SK-N-SH (cell line): ENCODE measurements at regions not wholly inside any gene's neighbourhood (a gene's known extent, or its start where the extent isn't known, plus 50 kb on each side); places are given as distances from the start of the nearest gene placed in this dataset.
A peak's percentile ranks its signal among the peaks of the same experiment; 100 is the strongest.

ENCODE experiments used
- CTCF ChIA-PET: fragments of 300-600, 350-600 bp; formaldehyde crosslinking; extraction: SDS; loops from one replicate; lab custom pipeline; 2021; lab: Yijun Ruan, JAX
- POLR2A ChIA-PET: fragments of 350-600 bp; sonication (Branson Sonifier 250); formaldehyde crosslinking; extraction: SDS; loops from one replicate; lab custom pipeline; 2020; ENCODE audit warnings: antibody characterized with exemption, inconsistent platforms; lab: Yijun Ruan, JAX
- DNase-seq: peaks from one replicate; pipeline ENCODE4 v3.0.0; 2012
- H2AFZ ChIP-seq: fragments of 200-600 bp; sonication (generic); 2 replicates; pipeline ENCODE4 v1.8.1; 2016; ENCODE audit warnings: antibody characterized with exemption, mild to moderate bottlenecking, low read depth
- H3F3A ChIP-seq: fragments of 200-600 bp; sonication (generic); replicated peaks from 2 replicates; pipeline ENCODE3; 2016; ENCODE audit warnings: antibody characterized with exemption, mild to moderate bottlenecking; ENCODE audit not compliant: insufficient read depth
- H3K27ac ChIP-seq, 2 experiments: fragments of 200-500 bp in 1 of 2; fragments of 200-600 bp in 1 of 2; sonication (Bioruptor generic) in 1 of 2; sonication (generic), shearing (Covaris generic) in 1 of 2; 2 replicates each; pipeline versions ENCODE4 v1.5.1 to v1.6.1; 2014 to 2016; ENCODE audit warnings: low read depth in 2 of 2, inconsistent platforms in 1 of 2, low read length in 1 of 2, mild to moderate bottlenecking in 1 of 2, mixed read lengths in 1 of 2
- H3K27me3 ChIP-seq: fragments of 200-600 bp; sonication (generic), shearing (Covaris generic); 2 replicates; pipeline ENCODE4 v1.6.1; 2016; ENCODE audit warnings: mixed run types; ENCODE audit not compliant: insufficient read depth
- H3K36me3 ChIP-seq, 2 experiments: fragments of 200-500 bp in 1 of 2; fragments of 200-600 bp in 1 of 2; sonication (Bioruptor generic) in 1 of 2; sonication (generic) in 1 of 2; replicated peaks in 1 of 2; 2 replicates each; pipeline versions ENCODE3 to v1.5.1; 2014 to 2016; ENCODE audit warnings: low read length in 1 of 2, mild to moderate bottlenecking in 1 of 2; ENCODE audit not compliant: insufficient read depth in 2 of 2, control insufficient read depth in 1 of 2
- H3K4me1 ChIP-seq, 2 experiments: fragments of 200-500 bp in 1 of 2; fragments of 200-600 bp in 1 of 2; sonication (Bioruptor generic) in 1 of 2; sonication (generic), shearing (Covaris generic) in 1 of 2; 2 replicates each; pipeline versions ENCODE4 v1.5.1 to v1.6.1; 2014 to 2016; ENCODE audit warnings: low read depth in 1 of 2, low read length in 1 of 2, mixed run types in 1 of 2; ENCODE audit not compliant: insufficient read depth in 2 of 2, control insufficient read depth in 1 of 2
- H3K4me2 ChIP-seq: fragments of 200-600 bp; sonication (generic), shearing (Covaris generic); 2 replicates; pipeline ENCODE4 v1.6.1; 2017; ENCODE audit warnings: mixed run types
- H3K4me3 ChIP-seq, 2 experiments: fragments of 200-500 bp in 1 of 2; fragments of 200-600 bp in 1 of 2; sonication (Bioruptor generic) in 1 of 2; sonication (generic), shearing (Covaris generic) in 1 of 2; 2 replicates each; pipeline versions ENCODE4 v1.5.1 to v1.8.1; 2014 to 2016; ENCODE audit warnings: low read depth in 2 of 2, inconsistent platforms in 1 of 2, low read length in 1 of 2, mild to moderate bottlenecking in 1 of 2, mixed read lengths in 1 of 2, moderate library complexity in 1 of 2
- H3K79me2 ChIP-seq: fragments of 200-600 bp; sonication (generic); 2 replicates; pipeline ENCODE4 v1.8.1; 2017; ENCODE audit warnings: mild to moderate bottlenecking; ENCODE audit not compliant: insufficient read depth
- H3K9ac ChIP-seq: fragments of 200-600 bp; sonication (generic); 2 replicates; pipeline ENCODE4 v1.6.1; 2017; ENCODE audit warnings: mixed run types
- H3K9me2 ChIP-seq: fragments of 200-600 bp; sonication (generic); 2 replicates; pipeline ENCODE4 v1.6.1; 2017; ENCODE audit warnings: mixed run types
- H3K9me3 ChIP-seq: fragments of 200-600 bp; sonication (generic); 2 replicates; pipeline ENCODE4 v1.6.1; 2017; ENCODE audit warnings: mixed run types, mild to moderate bottlenecking, moderate library complexity
- H4K20me1 ChIP-seq: fragments of 200-600 bp; sonication (generic); 2 replicates; pipeline ENCODE4 v1.6.1; 2017; ENCODE audit warnings: mild to moderate bottlenecking, mixed run types; ENCODE audit not compliant: insufficient read depth
- ELF1 ChIP-seq: IDR thresholded peaks from 2 replicates; pipeline ENCODE4 v1.4.0; 2012
- EP300 ChIP-seq, 2 experiments: IDR thresholded peaks; 2 replicates each; pipeline versions ENCODE4 v1.4.0 to v1.6.1; 2012; ENCODE audit warnings: borderline replicate concordance in 1 of 2, low read depth in 1 of 2, low read length in 1 of 2
- FOSL2 ChIP-seq: IDR thresholded peaks from 2 replicates; pipeline ENCODE4 v1.4.0; 2012; ENCODE audit warnings: low read depth, mild to moderate bottlenecking, moderate library complexity, borderline replicate concordance
- GABPA ChIP-seq: IDR thresholded peaks from 2 replicates; pipeline ENCODE4 v1.4.0; 2012; ENCODE audit warnings: low read depth, mild to moderate bottlenecking
- GATA2 ChIP-seq: sonication (generic); formaldehyde crosslinking; IDR thresholded peaks from 2 replicates; pipeline ENCODE4 v1.5.0; 2020; ENCODE audit warnings: mild to moderate bottlenecking, missing genetic modification reagents
- IRF3 ChIP-seq: fragments of 150-350 bp; IDR thresholded peaks from 2 replicates; pipeline ENCODE4 v1.6.1; 2016; ENCODE audit warnings: mild to moderate bottlenecking, low read depth, low read length
- JUND ChIP-seq: IDR thresholded peaks from 2 replicates; pipeline ENCODE4 v1.4.0; 2012
- NFIC ChIP-seq: IDR thresholded peaks from 2 replicates; pipeline ENCODE4 v1.4.0; 2012; ENCODE audit warnings: borderline replicate concordance
- POLR2AphosphoS5 ChIP-seq: IDR thresholded peaks from 2 replicates; pipeline ENCODE4 v1.6.1; 2012; ENCODE audit warnings: low read depth, low read length
- RAD21 ChIP-seq: IDR thresholded peaks from 2 replicates; pipeline ENCODE4 v1.6.1; 2012; ENCODE audit warnings: mild to moderate bottlenecking, low read length
- RXRA ChIP-seq: IDR thresholded peaks from 2 replicates; pipeline ENCODE4 v1.4.0; 2012; ENCODE audit warnings: low read depth, mild to moderate bottlenecking, borderline replicate concordance
- SMC3 ChIP-seq: IDR thresholded peaks from 2 replicates; pipeline ENCODE4 v1.6.1; 2012; ENCODE audit warnings: low read depth, low read length, improper control_type of control experiment
- TAF1 ChIP-seq: IDR thresholded peaks from 2 replicates; pipeline ENCODE4 v1.6.1; 2012; ENCODE audit warnings: low read depth, mild to moderate bottlenecking, low read length, moderate library complexity, borderline replicate concordance
- TEAD4 ChIP-seq: IDR thresholded peaks from 2 replicates; pipeline ENCODE4 v1.4.0; 2012; ENCODE audit warnings: mild to moderate bottlenecking, borderline replicate concordance; ENCODE audit not compliant: insufficient read depth
- YY1 ChIP-seq: IDR thresholded peaks from 2 replicates; pipeline ENCODE4 v1.4.0; 2012; ENCODE audit warnings: low read depth, mild to moderate bottlenecking
- WGBS: methylation state at CpG from one replicate; pipeline ENCODE4 v1.1.6; 2017; ENCODE audit warnings: low lambda C conversion rate; 5-methylcytosine and 5-hydroxymethylcytosine counted together
- TF ChIP-seq, protein P1 (sequence below): IDR thresholded peaks from 2 replicates; pipeline ENCODE4 v1.4.0; 2012; ENCODE audit warnings: low read depth, borderline replicate concordance
- TF ChIP-seq, protein P2 (sequence below): fragments of 200-600 bp; sonication (generic); IDR thresholded peaks from 2 replicates; pipeline ENCODE4 v1.6.1; 2017; ENCODE audit warnings: antibody characterized with exemption, mild to moderate bottlenecking, moderate library complexity
- TF ChIP-seq, protein P3 (sequence below): IDR thresholded peaks from 2 replicates; pipeline ENCODE4 v1.4.0; 2012; ENCODE audit warnings: low read depth, borderline replicate concordance

- no peaks in the 10 kb centered on the region for H3K27me3 ChIP-seq
- H3K4me3 ChIP-seq = no peak overlapping the region
- 80% methylated on average over 10 of the region's 10 CpGs for WGBS
- peaks cover 8 to 25% of the 10 kb centered on the region in 2 experiments; a peak in 3 of 4 replicates for H3K4me1 ChIP-seq
- no peaks in the 10 kb centered on the region for H3K36me3 ChIP-seq
- TF ChIP-seq, protein P1, sequence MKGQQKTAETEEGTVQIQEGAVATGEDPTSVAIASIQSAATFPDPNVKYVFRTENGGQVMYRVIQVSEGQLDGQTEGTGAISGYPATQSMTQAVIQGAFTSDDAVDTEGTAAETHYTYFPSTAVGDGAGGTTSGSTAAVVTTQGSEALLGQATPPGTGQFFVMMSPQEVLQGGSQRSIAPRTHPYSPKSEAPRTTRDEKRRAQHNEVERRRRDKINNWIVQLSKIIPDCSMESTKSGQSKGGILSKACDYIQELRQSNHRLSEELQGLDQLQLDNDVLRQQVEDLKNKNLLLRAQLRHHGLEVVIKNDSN = no peak
- TF ChIP-seq SMC3 = no peak
- TF ChIP-seq IRF3 = no peak
- TF ChIP-seq YY1 = no peak
- TF ChIP-seq GATA2 (CRISPR knock-in tag) = no peak
- TF ChIP-seq EP300 (IDR thresholded peaks at IDR 0.05; ENCODE audit: borderline replicate concordance in 1 of 2, low read depth in 1 of 2, low read length in 1 of 2) = no peak
- TF ChIP-seq ELF1 = no peak
- no peak for TF ChIP-seq RAD21
- TF ChIP-seq, protein P2, sequence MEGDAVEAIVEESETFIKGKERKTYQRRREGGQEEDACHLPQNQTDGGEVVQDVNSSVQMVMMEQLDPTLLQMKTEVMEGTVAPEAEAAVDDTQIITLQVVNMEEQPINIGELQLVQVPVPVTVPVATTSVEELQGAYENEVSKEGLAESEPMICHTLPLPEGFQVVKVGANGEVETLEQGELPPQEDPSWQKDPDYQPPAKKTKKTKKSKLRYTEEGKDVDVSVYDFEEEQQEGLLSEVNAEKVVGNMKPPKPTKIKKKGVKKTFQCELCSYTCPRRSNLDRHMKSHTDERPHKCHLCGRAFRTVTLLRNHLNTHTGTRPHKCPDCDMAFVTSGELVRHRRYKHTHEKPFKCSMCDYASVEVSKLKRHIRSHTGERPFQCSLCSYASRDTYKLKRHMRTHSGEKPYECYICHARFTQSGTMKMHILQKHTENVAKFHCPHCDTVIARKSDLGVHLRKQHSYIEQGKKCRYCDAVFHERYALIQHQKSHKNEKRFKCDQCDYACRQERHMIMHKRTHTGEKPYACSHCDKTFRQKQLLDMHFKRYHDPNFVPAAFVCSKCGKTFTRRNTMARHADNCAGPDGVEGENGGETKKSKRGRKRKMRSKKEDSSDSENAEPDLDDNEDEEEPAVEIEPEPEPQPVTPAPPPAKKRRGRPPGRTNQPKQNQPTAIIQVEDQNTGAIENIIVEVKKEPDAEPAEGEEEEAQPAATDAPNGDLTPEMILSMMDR = no peak
- TF ChIP-seq TEAD4 = no peak
- no peak for TF ChIP-seq POLR2AphosphoS5
- TF ChIP-seq TAF1 = no peak
- no peak for TF ChIP-seq NFIC
- TF ChIP-seq RXRA = no peak
- TF ChIP-seq, protein P3, sequence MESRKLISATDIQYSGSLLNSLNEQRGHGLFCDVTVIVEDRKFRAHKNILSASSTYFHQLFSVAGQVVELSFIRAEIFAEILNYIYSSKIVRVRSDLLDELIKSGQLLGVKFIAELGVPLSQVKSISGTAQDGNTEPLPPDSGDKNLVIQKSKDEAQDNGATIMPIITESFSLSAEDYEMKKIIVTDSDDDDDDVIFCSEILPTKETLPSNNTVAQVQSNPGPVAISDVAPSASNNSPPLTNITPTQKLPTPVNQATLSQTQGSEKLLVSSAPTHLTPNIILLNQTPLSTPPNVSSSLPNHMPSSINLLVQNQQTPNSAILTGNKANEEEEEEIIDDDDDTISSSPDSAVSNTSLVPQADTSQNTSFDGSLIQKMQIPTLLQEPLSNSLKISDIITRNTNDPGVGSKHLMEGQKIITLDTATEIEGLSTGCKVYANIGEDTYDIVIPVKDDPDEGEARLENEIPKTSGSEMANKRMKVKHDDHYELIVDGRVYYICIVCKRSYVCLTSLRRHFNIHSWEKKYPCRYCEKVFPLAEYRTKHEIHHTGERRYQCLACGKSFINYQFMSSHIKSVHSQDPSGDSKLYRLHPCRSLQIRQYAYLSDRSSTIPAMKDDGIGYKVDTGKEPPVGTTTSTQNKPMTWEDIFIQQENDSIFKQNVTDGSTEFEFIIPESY = no peak
- no peak for TF ChIP-seq FOSL2
- TF ChIP-seq JUND = no peak
- no peak for TF ChIP-seq GABPA
- no peaks in the 10 kb centered on the region for H3K9me2 ChIP-seq
- no peaks in the 10 kb centered on the region for H3K9me3 ChIP-seq
- no peak overlapping the region for H3K4me2 ChIP-seq
- no peak overlapping the region for H3K9ac ChIP-seq
- ChIA-PET POLR2A (no interaction called here), CTCF (no interaction called here)
- H3F3A ChIP-seq = peaks cover 14% of the 10 kb centered on the region
- no peaks in the 10 kb centered on the region for H3K79me2 ChIP-seq
- no peak overlapping the region for H3K27ac ChIP-seq
- DNase-seq = peak; percentile 5
- H2AFZ ChIP-seq = no peak overlapping the region
- no peaks in the 10 kb centered on the region for H4K20me1 ChIP-seq
These were observed 120.4 kb upstream of the MEF2A start for GRCh38 chr15:99445272-99445850.
